Neural cell (in vitro differentiated cells): ENCODE measurements at regions not wholly inside any gene's neighbourhood (a gene's known extent, or its start where the extent isn't known, plus 50 kb on each side); places are given as distances from the start of the nearest gene placed in this dataset.

ENCODE experiments used
- H2AFZ ChIP-seq: fragments of 200-600, 300-800 bp; sonication (generic), shearing (Covaris generic); 2 replicates; pipeline ENCODE4 v1.6.0; 2014; ENCODE audit warnings: low read depth, mild to moderate bottlenecking, antibody characterized with exemption, low read length, moderate library complexity
- H3F3A ChIP-seq: fragments of 200-600 bp; shearing (Covaris generic); 2 replicates; pipeline ENCODE4 v1.6.1; 2016; ENCODE audit warnings: mild to moderate bottlenecking, moderate library complexity, mixed read lengths, antibody characterized with exemption, low read length; ENCODE audit not compliant: insufficient read depth, poor library complexity, severe bottlenecking
- H3K27ac ChIP-seq: fragments of 200-600, 300-800 bp; sonication (generic), shearing (Covaris generic); 2 replicates; pipeline ENCODE4 v1.5.1; 2014; ENCODE audit warnings: mild to moderate bottlenecking, low read length, moderate library complexity
- H3K27me3 ChIP-seq: fragments of 300-800, 200-600 bp; sonication (generic), shearing (Covaris generic); 2 replicates; pipeline ENCODE4 v1.6.0; 2014; ENCODE audit warnings: mild to moderate bottlenecking, low read depth, low read length, moderate library complexity; ENCODE audit not compliant: insufficient read depth
- H3K36me3 ChIP-seq: fragments of 300-800, 200-600 bp; sonication (generic), shearing (Covaris generic); 2 replicates; pipeline ENCODE4 v1.5.1; 2014; ENCODE audit warnings: mild to moderate bottlenecking, antibody characterized with exemption, low read length, moderate library complexity; ENCODE audit not compliant: insufficient read depth
- H3K4me2 ChIP-seq: fragments of 300-800, 200-600 bp; sonication (generic), shearing (Covaris generic); 2 replicates; pipeline ENCODE4 v1.6.0; 2014; ENCODE audit warnings: mild to moderate bottlenecking, low read length
- H3K4me3 ChIP-seq: fragments of 300-800, 200-600 bp; sonication (generic), shearing (Covaris generic); 2 replicates; pipeline ENCODE4 v1.5.1; 2014; ENCODE audit warnings: mild to moderate bottlenecking, low read length, moderate library complexity
- H3K79me2 ChIP-seq: fragments of 200-600 bp; shearing (Covaris generic); replicated peaks from 2 replicates; pipeline ENCODE4 v1.6.0; 2014; ENCODE audit warnings: mild to moderate bottlenecking, low read length, moderate library complexity; ENCODE audit not compliant: insufficient read depth
- H3K9ac ChIP-seq: fragments of 300-800, 200-600 bp; sonication (generic), shearing (Covaris generic); 2 replicates; pipeline ENCODE4 v1.6.1; 2016; ENCODE audit warnings: mild to moderate bottlenecking, low read length, mixed read lengths
- H3K9me2 ChIP-seq: fragments of 200-600 bp; shearing (Covaris generic); 2 replicates; pipeline ENCODE4 v1.6.1; 2016; ENCODE audit warnings: mild to moderate bottlenecking, low read length, mixed read lengths; ENCODE audit not compliant: insufficient read depth
- H3K9me3 ChIP-seq: fragments of 200-600, 300-800 bp; sonication (generic), shearing (Covaris generic); 2 replicates; pipeline ENCODE4 v1.6.1; 2016; ENCODE audit warnings: mild to moderate bottlenecking, mixed run types, low read length, moderate library complexity, mixed read lengths
- H4K20me1 ChIP-seq: fragments of 200-600 bp; shearing (Covaris generic); 2 replicates; pipeline ENCODE4 v1.6.1; 2016; ENCODE audit warnings: mild to moderate bottlenecking, mixed run types; ENCODE audit not compliant: insufficient read depth
- CTCF ChIP-seq: fragments of 450-650 bp; IDR thresholded peaks from 2 replicates; pipeline ENCODE4 v1.5.1; 2014; ENCODE audit warnings: antibody characterized with exemption, mild to moderate bottlenecking, moderate library complexity; ENCODE audit not compliant: poor library complexity, severe bottlenecking
- EP300 ChIP-seq: fragments of 450-650 bp; conservative IDR thresholded peaks from 2 replicates; pipeline ENCODE4 v1.6.1; 2014; ENCODE audit warnings: antibody characterized with exemption, mild to moderate bottlenecking, moderate library complexity; ENCODE audit not compliant: poor library complexity, severe bottlenecking
- MXI1 ChIP-seq: fragments of 450-650 bp; conservative IDR thresholded peaks from 2 replicates; pipeline ENCODE4 v1.6.1; 2014; ENCODE audit warnings: antibody characterized with exemption, mild to moderate bottlenecking; ENCODE audit not compliant: poor library complexity, severe bottlenecking
- POLR2AphosphoS5 ChIP-seq: IDR thresholded peaks from 2 replicates; pipeline ENCODE4 v1.6.1; 2012
- RAD21 ChIP-seq: fragments of 450-650 bp; conservative IDR thresholded peaks from 2 replicates; pipeline ENCODE4 v1.6.1; 2014; ENCODE audit warnings: antibody characterized with exemption, mild to moderate bottlenecking, moderate library complexity
- REST ChIP-seq: IDR thresholded peaks from 2 replicates; pipeline ENCODE4 v1.6.1; 2012; ENCODE audit warnings: borderline replicate concordance
- SMC3 ChIP-seq: fragments of 450-650 bp; conservative IDR thresholded peaks from 2 replicates; pipeline ENCODE4 v1.6.1; 2014; ENCODE audit warnings: antibody characterized with exemption, mild to moderate bottlenecking, moderate library complexity; ENCODE audit not compliant: poor library complexity
- TAF1 ChIP-seq: IDR thresholded peaks from 2 replicates; pipeline ENCODE4 v1.6.1; 2012; ENCODE audit warnings: low read depth

- no peaks in the 10 kb centered on the region for H3K79me2 ChIP-seq
- no peaks in the 10 kb centered on the region for H3K9me3 ChIP-seq
- no peak overlapping the region for H3K27ac ChIP-seq
- no peak overlapping the region for H3K4me3 ChIP-seq
- no peaks in the 10 kb centered on the region for H4K20me1 ChIP-seq
- H3F3A ChIP-seq, result no peaks in the 10 kb centered on the region
- no peak overlapping the region for H3K9ac ChIP-seq
- no peaks in the 10 kb centered on the region for H3K9me2 ChIP-seq
- H3K4me2 ChIP-seq, result no peak overlapping the region
- no peak overlapping the region for H2AFZ ChIP-seq
- TF ChIP-seq EP300 (no peak), CTCF (no peak), SMC3 (no peak)
- no peaks in the 10 kb centered on the region for H3K36me3 ChIP-seq
- no peaks in the 10 kb centered on the region for H3K27me3 ChIP-seq
Observed at GRCh38 chr13:62879071-62879470, 1463.4 kb upstream of the PCDH20 start.

DNA sequence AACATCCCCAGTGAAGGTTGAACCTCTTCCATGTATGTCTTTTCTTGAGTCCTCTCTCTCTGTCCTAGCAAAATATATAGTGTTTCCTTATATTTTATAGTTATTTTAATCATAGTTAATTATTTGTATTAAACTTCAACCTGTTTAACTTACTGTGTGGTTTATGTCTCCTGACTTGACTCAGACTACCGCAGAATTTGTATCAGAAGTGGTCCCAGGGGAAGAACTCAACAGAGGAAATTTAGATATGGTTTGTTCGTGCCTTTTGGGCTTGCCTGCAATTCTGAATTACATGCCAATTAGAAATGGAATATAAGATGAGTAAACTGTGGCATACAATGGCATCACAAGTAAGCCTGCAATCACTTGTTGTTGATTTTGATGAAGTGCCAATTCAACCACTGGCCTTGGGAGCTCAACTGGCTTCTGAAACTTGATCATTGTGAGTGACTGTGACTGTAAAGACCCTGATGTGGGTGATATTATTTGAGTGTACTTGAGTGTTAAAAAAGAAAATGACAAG is 1459.5 kb upstream of the PCDH20 start:
- TF ChIP-seq MXI1 (no peak), CTCF (no peak), REST (no peak), EP300 (no peak), TAF1 (no peak), RAD21 (no peak), POLR2AphosphoS5 (no peak)
- Histone ChIP-seq H3K27ac (no peak overlapping the region), H3K4me2 (no peak overlapping the region)

More for the DNA sequence above, 1459.5 kb upstream of the PCDH20 start:
- Histone ChIP-seq H3K36me3 (no peaks in the 10 kb centered on the region), H3K9ac (no peak overlapping the region), H3K9me3 (no peaks in the 10 kb centered on the region), H3K27me3 (no peaks in the 10 kb centered on the region), H3K4me3 (no peak overlapping the region), H3K79me2 (no peaks in the 10 kb centered on the region), H2AFZ (no peak overlapping the region), H4K20me1 (no peaks in the 10 kb centered on the region), H3K9me2 (no peaks in the 10 kb centered on the region), H3F3A (no peaks in the 10 kb centered on the region)
